A549 (cell line): ENCODE measurements at regions not wholly inside any gene's neighbourhood (a gene's known extent, or its start where the extent isn't known, plus 50 kb on each side); places are given as distances from the start of the nearest gene placed in this dataset.
A peak's percentile ranks its signal among the peaks of the same experiment; 100 is the strongest.

Source experiments
- ATAC-seq, 2 experiments: fragments of 200-7000 bp in 1 of 2; fragments of >200 bp in 1 of 2; cut with Nextera tagmentation in 1 of 2; cut with Tn5 transposase in 1 of 2; 3 replicates each; pipeline versions ENCODE4 v1.8.0 to v1.9.1; 2018 to 2020; ENCODE audit warnings: mild to moderate bottlenecking in 1 of 2, moderate library complexity in 1 of 2
- CTCF ChIA-PET: fragments of 300-600 bp; sonication (Branson Sonifier 250); formaldehyde crosslinking; extraction: SDS; loops from one replicate; lab custom pipeline; 2021; ENCODE audit warnings: antibody characterized with exemption, inconsistent platforms; lab: Yijun Ruan, JAX
- POLR2A ChIA-PET: fragments of 350-600 bp; formaldehyde crosslinking; extraction: SDS; loops from one replicate; lab custom pipeline; 2021; ENCODE audit warnings: antibody characterized with exemption, inconsistent platforms; lab: Yijun Ruan, JAX
- DNase-seq, 2 experiments: peaks; one replicate each; pipeline versions ENCODE4 v3.0.0 to v3.0.0-alpha.2; 2011 to 2016; ENCODE audit warnings: low read depth in 1 of 2, low spot score in 1 of 2
- FAIRE-seq: peaks from 2 replicates; lab custom pipeline; 2011; peaks lifted over from hg19 to GRCh38; lab: Jason Lieb, UNC
- H3K27ac ChIP-seq, 2 experiments: fragments of >200 bp; sonication (Bioruptor Twin); formaldehyde crosslinking; 3 replicates each; pipeline ENCODE4 v1.5.1; 2016 to 2017
- H3K4me1 ChIP-seq: fragments of >200 bp; sonication (Bioruptor Twin); formaldehyde crosslinking; 3 replicates; pipeline ENCODE4 v1.6.1; 2016
- H3K4me2 ChIP-seq: fragments of >200 bp; sonication (Bioruptor Twin); formaldehyde crosslinking; 3 replicates; pipeline ENCODE4 v1.6.1; 2016
- H3K4me3 ChIP-seq: fragments of >200 bp; sonication (Bioruptor Twin); formaldehyde crosslinking; 3 replicates; pipeline ENCODE4 v1.5.1; 2016
- H3K9me3 ChIP-seq: fragments of >200 bp; sonication (Bioruptor Twin); formaldehyde crosslinking; 3 replicates; pipeline ENCODE4 v1.6.1; 2016
- BHLHE40 ChIP-seq: IDR thresholded peaks from 2 replicates; pipeline ENCODE4 v1.6.1; 2012; ENCODE audit warnings: low read depth, low read length, inconsistent platforms
- CBX2 ChIP-seq: fragments of 200-600 bp; sonication (generic); IDR thresholded peaks from 2 replicates; pipeline ENCODE4 v1.6.1; 2016; ENCODE audit warnings: low read depth, mild to moderate bottlenecking, borderline replicate concordance
- CHD2 ChIP-seq: fragments of 150-350 bp; IDR thresholded peaks from 2 replicates; pipeline ENCODE4 v1.6.1; 2014; ENCODE audit warnings: low read length; ENCODE audit not compliant: partially characterized antibody
- CHD4 ChIP-seq: fragments of 200-600 bp; sonication (generic); IDR thresholded peaks from 2 replicates; pipeline ENCODE4 v1.6.1; 2016; ENCODE audit warnings: antibody characterized with exemption, mild to moderate bottlenecking, borderline replicate concordance
- E2F6 ChIP-seq: IDR thresholded peaks from 2 replicates; pipeline ENCODE4 v1.6.1; 2012; ENCODE audit warnings: low read depth, borderline replicate concordance
- FOXS1 ChIP-seq: fragments of 250-450 bp; sonication (Bioruptor Pico); IDR thresholded peaks from 2 replicates; pipeline ENCODE4 v1.5.0; 2020; ENCODE audit warnings: mild to moderate bottlenecking, moderate library complexity
- HEYL ChIP-seq: fragments of 250-450 bp; sonication (Bioruptor Pico); IDR thresholded peaks from 2 replicates; pipeline ENCODE4 v1.8.0; 2021; ENCODE audit warnings: mild to moderate bottlenecking, moderate library complexity
- HOXA7 ChIP-seq: fragments of 250-450 bp; sonication (Bioruptor Pico); IDR thresholded peaks from 2 replicates; pipeline ENCODE4 v1.5.0; 2020; ENCODE audit warnings: mild to moderate bottlenecking, moderate library complexity
- JUNB ChIP-seq: fragments of >200 bp; sonication (Bioruptor Twin); formaldehyde crosslinking; IDR thresholded peaks from 2 replicates; pipeline ENCODE4 v1.6.1; 2016
- KDM5A ChIP-seq: fragments of 200-600 bp; sonication (generic); IDR thresholded peaks from 2 replicates; pipeline ENCODE4 v1.6.1; 2016; ENCODE audit warnings: antibody characterized with exemption, mild to moderate bottlenecking
- MAFK ChIP-seq: fragments of 450-650 bp; IDR thresholded peaks from 2 replicates; pipeline ENCODE4 v1.6.1; 2014; ENCODE audit not compliant: partially characterized antibody
- PBX3 ChIP-seq: IDR thresholded peaks from 2 replicates; pipeline ENCODE4 v1.6.1; 2012
- PHF8 ChIP-seq: fragments of 200-600 bp; sonication (generic); IDR thresholded peaks from 2 replicates; pipeline ENCODE4 v1.6.1; 2016; ENCODE audit warnings: low read depth, mild to moderate bottlenecking, antibody characterized with exemption, moderate library complexity, borderline replicate concordance
- POLR2AphosphoS2 ChIP-seq: conservative IDR thresholded peaks from 2 replicates; pipeline ENCODE4 v1.6.1; 2012; ENCODE audit warnings: low read length, improper control_type of control experiment, inconsistent platforms
- RAD21 ChIP-seq, 2 experiments: fragments of >200 bp in 1 of 2; sonication (Bioruptor Twin) in 1 of 2; formaldehyde crosslinking in 1 of 2; IDR thresholded peaks in 1 of 2; conservative IDR thresholded peaks in 1 of 2; 2 replicates in 1 of 2; 3 replicates in 1 of 2; pipeline ENCODE4 v1.6.1; 2012 to 2018; ENCODE audit warnings: inconsistent platforms in 1 of 2
- RCOR1 ChIP-seq: fragments of 150-350 bp; IDR thresholded peaks from 2 replicates; pipeline ENCODE4 v1.6.1; 2014; ENCODE audit warnings: antibody characterized with exemption, low read length, low read depth
- REST ChIP-seq: fragments of 200-600 bp; sonication (generic); IDR thresholded peaks from 2 replicates; pipeline ENCODE4 v1.6.1; 2016; ENCODE audit warnings: antibody characterized with exemption, mild to moderate bottlenecking, moderate library complexity
- RFX5 ChIP-seq: fragments of 450-650 bp; IDR thresholded peaks from 2 replicates; pipeline ENCODE4 v1.7.1; 2014; ENCODE audit warnings: antibody characterized with exemption, mild to moderate bottlenecking, moderate library complexity
- RNF2 ChIP-seq: fragments of 200-600 bp; sonication (generic); IDR thresholded peaks from 2 replicates; pipeline ENCODE4 v1.6.1; 2016; ENCODE audit warnings: low read depth, mild to moderate bottlenecking, antibody characterized with exemption, moderate library complexity, borderline replicate concordance
- ZNF302 ChIP-seq: fragments of 250-450 bp; sonication (Bioruptor Pico); IDR thresholded peaks from 2 replicates; pipeline ENCODE4 v1.9.0; 2021; ENCODE audit warnings: inconsistent platforms, mild to moderate bottlenecking, moderate library complexity
- WGBS: methylation state at CpG from one replicate; pipeline ENCODE4 v1.1.6; 2017; ENCODE audit errors: missing lambda C conversion rate; 5-methylcytosine and 5-hydroxymethylcytosine counted together
- TF ChIP-seq, protein P1 (sequence below): IDR thresholded peaks from 2 replicates; pipeline ENCODE4 v1.6.1; 2012
- TF ChIP-seq, protein P2 (sequence below): fragments of 250-450 bp; sonication (Bioruptor Pico); IDR thresholded peaks from 2 replicates; pipeline ENCODE4 v1.5.0; 2020; ENCODE audit warnings: low read depth, mild to moderate bottlenecking, moderate library complexity
- TF ChIP-seq, protein P3 (sequence below): fragments of >200 bp; sonication (Bioruptor Twin); formaldehyde crosslinking; IDR thresholded peaks from 3 replicates; pipeline ENCODE4 v1.6.1; 2016
- TF ChIP-seq, protein P4 (sequence below): fragments of 450-650 bp; IDR thresholded peaks from 2 replicates; pipeline ENCODE4 v1.6.1; 2014; ENCODE audit warnings: antibody characterized with exemption

- H3K4me2 ChIP-seq = no peak overlapping the region
- ATAC-seq = no peak
- H3K4me1 ChIP-seq = no peaks in the 10 kb centered on the region
- WGBS = 47% methylated on average over 4 of the region's 4 CpGs
- H3K9me3 ChIP-seq = no peaks in the 10 kb centered on the region
- ChIA-PET CTCF (no interaction called here), POLR2A (no interaction called here)
- no peak overlapping the region for H3K4me3 ChIP-seq
- no peak for DNase-seq
- TF ChIP-seq CHD4 = no peak
- TF ChIP-seq MAFK = peak; percentile 63
- FAIRE-seq = no peak
- H3K27ac ChIP-seq = no peak overlapping the region
Observed at GRCh38 chr13:107716741-107717140, 498.6 kb downstream of the LIG4 start.

GRCh38 chr13:107716241-107716640 is 499.1 kb downstream of the LIG4 start:
- WGBS = 6% methylated on average over 6 of the region's 7 CpGs
- H3K27ac ChIP-seq = no peak overlapping the region
- DNase-seq = no peak
- no peak overlapping the region for H3K4me3 ChIP-seq
- CTCF ChIA-PET = no interaction called here
- no peak for FAIRE-seq
- H3K4me2 ChIP-seq = no peak overlapping the region
- ATAC-seq = no peak
- no peaks in the 10 kb centered on the region for H3K4me1 ChIP-seq
- TF ChIP-seq HEYL (CRISPR knock-in tag) = no peak
- TF ChIP-seq FOXS1 (CRISPR knock-in tag) = no peak
- TF ChIP-seq REST = no peak
- TF ChIP-seq, protein P1, sequence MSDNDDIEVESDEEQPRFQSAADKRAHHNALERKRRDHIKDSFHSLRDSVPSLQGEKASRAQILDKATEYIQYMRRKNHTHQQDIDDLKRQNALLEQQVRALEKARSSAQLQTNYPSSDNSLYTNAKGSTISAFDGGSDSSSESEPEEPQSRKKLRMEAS = no peak
- no peak for TF ChIP-seq JUNB
- no peak for TF ChIP-seq CHD2
- no peak for TF ChIP-seq PHF8
- no peak for TF ChIP-seq POLR2AphosphoS2
- TF ChIP-seq, protein P2, sequence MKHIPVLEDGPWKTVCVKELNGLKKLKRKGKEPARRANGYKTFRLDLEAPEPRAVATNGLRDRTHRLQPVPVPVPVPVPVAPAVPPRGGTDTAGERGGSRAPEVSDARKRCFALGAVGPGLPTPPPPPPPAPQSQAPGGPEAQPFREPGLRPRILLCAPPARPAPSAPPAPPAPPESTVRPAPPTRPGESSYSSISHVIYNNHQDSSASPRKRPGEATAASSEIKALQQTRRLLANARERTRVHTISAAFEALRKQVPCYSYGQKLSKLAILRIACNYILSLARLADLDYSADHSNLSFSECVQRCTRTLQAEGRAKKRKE (CRISPR knock-in tag) = no peak
- TF ChIP-seq HOXA7 = no peak
- no peak for TF ChIP-seq KDM5A
- TF ChIP-seq, protein P3, sequence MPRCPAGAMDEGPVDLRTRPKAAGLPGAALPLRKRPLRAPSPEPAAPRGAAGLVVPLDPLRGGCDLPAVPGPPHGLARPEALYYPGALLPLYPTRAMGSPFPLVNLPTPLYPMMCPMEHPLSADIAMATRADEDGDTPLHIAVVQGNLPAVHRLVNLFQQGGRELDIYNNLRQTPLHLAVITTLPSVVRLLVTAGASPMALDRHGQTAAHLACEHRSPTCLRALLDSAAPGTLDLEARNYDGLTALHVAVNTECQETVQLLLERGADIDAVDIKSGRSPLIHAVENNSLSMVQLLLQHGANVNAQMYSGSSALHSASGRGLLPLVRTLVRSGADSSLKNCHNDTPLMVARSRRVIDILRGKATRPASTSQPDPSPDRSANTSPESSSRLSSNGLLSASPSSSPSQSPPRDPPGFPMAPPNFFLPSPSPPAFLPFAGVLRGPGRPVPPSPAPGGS = no peak
- no peak for TF ChIP-seq ZNF302 (CRISPR knock-in tag)
- TF ChIP-seq RNF2 = no peak
- POLR2A ChIA-PET = no interaction called here
- H3K9me3 ChIP-seq = no peaks in the 10 kb centered on the region

DNA sequence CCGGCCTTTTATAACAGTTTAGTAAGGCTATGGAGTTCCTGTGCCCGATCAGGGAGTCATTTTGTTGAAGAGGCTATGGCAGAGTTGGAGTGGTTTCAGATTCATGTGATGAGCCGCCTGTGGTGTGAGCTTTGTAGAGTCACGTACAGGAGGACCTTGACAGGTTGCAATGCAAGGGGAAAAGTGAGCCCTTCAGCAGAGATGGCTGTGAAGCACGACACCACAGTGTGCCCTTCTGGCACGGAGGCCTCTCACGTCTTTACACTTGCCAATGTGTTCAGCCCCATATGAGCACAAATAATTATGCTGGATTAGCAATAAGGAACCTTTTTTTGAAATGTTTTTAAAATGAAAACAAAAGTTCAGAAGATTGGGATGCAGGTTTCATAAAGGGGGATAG is 499.8 kb downstream of the LIG4 start:
- WGBS = 21% methylated on average over 7 of the region's 7 CpGs
- H3K9me3 ChIP-seq = no peaks in the 10 kb centered on the region
- H3K4me2 ChIP-seq = no peak overlapping the region
- H3K4me3 ChIP-seq = no peak overlapping the region
- ChIA-PET CTCF (no interaction called here), POLR2A (no interaction called here)
- FAIRE-seq (no peak), ATAC-seq (no peak), DNase-seq (no peak)
- no peaks in the 10 kb centered on the region for H3K4me1 ChIP-seq
- no peak for TF ChIP-seq BHLHE40
- no peak for TF ChIP-seq RCOR1
- TF ChIP-seq RAD21 (conservative IDR thresholded peaks at IDR 0.05 in 1 of 2, IDR thresholded peaks at IDR 0.05 in 1 of 2) = no peak
- TF ChIP-seq HOXA7 = no peak
- TF ChIP-seq KDM5A = no peak
- no peak for TF ChIP-seq CHD2
- no peak for TF ChIP-seq RFX5
- TF ChIP-seq, protein P4, sequence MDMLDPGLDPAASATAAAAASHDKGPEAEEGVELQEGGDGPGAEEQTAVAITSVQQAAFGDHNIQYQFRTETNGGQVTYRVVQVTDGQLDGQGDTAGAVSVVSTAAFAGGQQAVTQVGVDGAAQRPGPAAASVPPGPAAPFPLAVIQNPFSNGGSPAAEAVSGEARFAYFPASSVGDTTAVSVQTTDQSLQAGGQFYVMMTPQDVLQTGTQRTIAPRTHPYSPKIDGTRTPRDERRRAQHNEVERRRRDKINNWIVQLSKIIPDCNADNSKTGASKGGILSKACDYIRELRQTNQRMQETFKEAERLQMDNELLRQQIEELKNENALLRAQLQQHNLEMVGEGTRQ = no peak
- no peak for TF ChIP-seq CHD4
- TF ChIP-seq PBX3 = no peak
- no peak for TF ChIP-seq E2F6
- no peak for TF ChIP-seq CBX2
- H3K27ac ChIP-seq = no peak overlapping the region
